ENCODE measurements at regions not wholly inside any gene's neighbourhood (a gene's known extent, or its start where the extent isn't known, plus 50 kb on each side); places are given as distances from the start of the nearest gene placed in this dataset.

- no peaks in the 10 kb centered on the region for H3K36me3 Mint-ChIP-seq (ENCODE audit: low read depth, unreplicated experiment)
- H3K4me1 ChIP-seq (ENCODE audit: insufficient read depth, low read length), result no peaks in the 10 kb centered on the region
- TF ChIP-seq EZH2 (IDR thresholded peaks at IDR 0.05; ENCODE audit: insufficient read depth, low read length) (no peak), CTCF (IDR thresholded peaks at IDR 0.05; ENCODE audit: insufficient read depth, low read depth, low read length) (no peak)
- H3K36me3 ChIP-seq (ENCODE audit: insufficient read depth, low read length), result no peaks in the 10 kb centered on the region
- no peak overlapping the region for H3K4me2 ChIP-seq (ENCODE audit: low read length)
- H3K9me3 Mint-ChIP-seq (ENCODE audit: unreplicated experiment), result no peaks in the 10 kb centered on the region
- no peaks in the 10 kb centered on the region for H3K27me3 Mint-ChIP-seq (ENCODE audit: low read depth, unreplicated experiment)
- no peak overlapping the region for H3K4me3 ChIP-seq (ENCODE audit: insufficient read depth, low read depth, low read length)
- no peak overlapping the region for H3K27ac ChIP-seq (ENCODE audit: low read depth, low read length)
- H3K27me3 ChIP-seq (ENCODE audit: insufficient read depth, low read length), result no peaks in the 10 kb centered on the region
- FAIRE-seq (no peak), DNase-seq (ENCODE audit: low read depth) (no peak)
- H3K79me2 ChIP-seq (ENCODE audit: insufficient read depth, low read length), result no peaks in the 10 kb centered on the region
- H4K20me1 ChIP-seq (ENCODE audit: insufficient read depth, low read length), result no peaks in the 10 kb centered on the region
- H3K9me3 ChIP-seq (ENCODE audit: insufficient read depth, low read depth, low read length), result no peaks in the 10 kb centered on the region
- no peak overlapping the region for H3K27ac Mint-ChIP-seq (ENCODE audit: unreplicated experiment)
- H3K9ac ChIP-seq (ENCODE audit: low read length), result no peak overlapping the region
- no peak overlapping the region for H3K4me3 Mint-ChIP-seq (ENCODE audit: unreplicated experiment)
- no peaks in the 10 kb centered on the region for H3K4me1 Mint-ChIP-seq (ENCODE audit: low read depth, unreplicated experiment)
- H2AFZ ChIP-seq (ENCODE audit: low read depth, low read length), result no peak overlapping the region
These were observed 51.0 kb upstream of the FGF10 start for GRCh38 chr5:44440186-44440585.

Data from astrocyte (in vitro differentiated cells and primary cell).